ENCODE measurements at regions not wholly inside any gene's neighbourhood (a gene's known extent, or its start where the extent isn't known, plus 50 kb on each side); places are given as distances from the start of the nearest gene placed in this dataset.
A peak's percentile ranks its signal among the peaks of the same experiment; 100 is the strongest.

DNA sequence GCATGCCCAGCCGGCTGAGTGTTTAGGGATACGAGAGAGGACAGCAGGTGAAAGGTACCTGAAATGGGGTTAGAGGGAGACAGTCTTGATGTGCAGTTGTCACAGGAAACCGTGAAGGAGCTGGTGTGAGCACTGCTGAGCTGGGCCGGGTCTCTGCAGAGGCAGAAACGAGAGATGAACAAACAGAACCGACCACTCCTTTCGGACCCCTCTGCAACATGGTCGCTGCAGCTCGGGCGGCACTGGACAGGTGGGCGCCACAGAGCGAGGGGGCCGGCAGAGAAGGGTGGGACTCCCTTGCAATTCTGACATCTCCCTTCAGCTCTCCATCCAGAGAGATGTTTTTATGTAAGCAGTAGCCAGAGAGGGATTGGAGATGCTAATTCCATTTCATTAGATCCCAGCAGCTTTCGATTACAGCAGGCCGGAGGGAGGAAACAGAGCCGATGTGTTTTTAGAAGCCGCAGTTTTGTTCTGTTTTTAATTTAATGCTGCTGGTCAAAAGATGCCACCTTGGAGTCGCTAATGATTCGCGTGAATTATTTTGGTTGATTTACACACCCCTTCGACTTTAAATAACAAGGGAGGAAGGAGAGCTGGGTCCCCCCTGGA is 86.3 kb upstream of the RPL38 start:
- Histone ChIP-seq H3K14ac (ENCODE audit: insufficient read length) (no peak overlapping the region), H3K56ac (replicated peaks; ENCODE audit: insufficient read length, low read depth, low read length) (no peak overlapping the region), H3K23ac (ENCODE audit: insufficient read length) (no peak overlapping the region), H2BK120ac (replicated peaks; ENCODE audit: low read depth, low read length) (no peak overlapping the region), H4K5ac (ENCODE audit: insufficient read length, low read depth, low read length) (no peak overlapping the region), H4K91ac (replicated peaks; ENCODE audit: insufficient read length, low read length) (no peak overlapping the region), H3K79me1 (ENCODE audit: low read depth, low read length) (no peaks in the 10 kb centered on the region), H2BK20ac (ENCODE audit: low read length) (0 out of 2 replicates have a peak overlapping the region, but pooled peaks have one; percentile 48), H3K27me3 (replicated peaks in 1 of 4; ENCODE audit: control insufficient read depth in 3 of 4, extremely low read depth in 1 of 4, insufficient read depth in 3 of 4, low read length in 3 of 4) (no peaks in the 10 kb centered on the region; a peak in 1 of 7 replicates), H3K4me1 (replicated peaks in 1 of 4; ENCODE audit: control insufficient read depth in 3 of 4, insufficient read depth in 4 of 4, low read length in 3 of 4) (peaks cover 17 to 36% (median 29%) of the 10 kb centered on the region in 4 experiments), H3K36me3 (ENCODE audit: control insufficient read depth in 2 of 4, insufficient read depth in 4 of 4, low read length in 3 of 4) (no peaks in the 10 kb centered on the region), H3K18ac (ENCODE audit: extremely low read depth, low read length) (no peak overlapping the region; the same call in 1 of the 2 replicates), H2BK12ac (ENCODE audit: low read depth, low read length) (peak overlapping the region; percentile 81; the same call in 1 of the 2 replicates), H2AK5ac (ENCODE audit: low read depth, low read length) (no peak overlapping the region), H2BK5ac (ENCODE audit: low read depth, low read length) (no peak overlapping the region), H4K20me1 (replicated peaks in 1 of 2; ENCODE audit: control insufficient read depth in 1 of 2, insufficient read depth in 2 of 2, low read length in 2 of 2) (no peaks in the 10 kb centered on the region), H3K9ac (replicated peaks in 1 of 4; ENCODE audit: extremely low read depth in 1 of 4, low read depth in 3 of 4, low read length in 3 of 4) (no peak overlapping the region), H3K27ac (ENCODE audit: low read depth, low read length) (no peak overlapping the region), H3K9me3 (ENCODE audit: insufficient read depth in 2 of 2, low read depth in 1 of 2, low read length in 1 of 2) (no peaks in the 10 kb centered on the region; a peak in 1 of 4 replicates), H3K79me2 (ENCODE audit: control insufficient read depth in 1 of 2, insufficient read depth in 2 of 2, low read length in 2 of 2) (no peaks in the 10 kb centered on the region), H3K4me3 (ENCODE audit: extremely low read depth in 1 of 4, insufficient read depth in 2 of 4, low read depth in 3 of 4, low read length in 4 of 4) (peak overlapping the region in 2 of 4 experiments; percentile 0 to 24; a peak in 1 of 8 replicates), H3K4ac (replicated peaks; ENCODE audit: insufficient read length, low read depth, low read length) (no peak overlapping the region), H4K8ac (ENCODE audit: extremely low read depth, insufficient read depth, low read length) (no peak overlapping the region), H2BK15ac (ENCODE audit: low read length) (peak overlapping the region; percentile 92; the same call in 1 of the 2 replicates), H2AFZ (ENCODE audit: low read length) (0 out of 2 replicates have a peak overlapping the region, but pooled peaks have one; percentile 28), H3K4me2 (ENCODE audit: insufficient read depth in 1 of 2, low read depth in 2 of 2, low read length in 2 of 2) (peak overlapping the region; percentile 0 to 13; a peak in 3 of 4 replicates), H3K23me2 (ENCODE audit: low read depth, low read length) (no peaks in the 10 kb centered on the region)
- CTCF ChIA-PET (ENCODE audit: partially characterized antibody), result interaction anchor here (0.6 to 7.7 kb wide), 26 partner anchors 10 to 472 kb away, joined by 3 to 58 read pairs (median 7); no protein-coding TSS in a partner anchor
- POLR2A ChIA-PET (ENCODE audit: partially characterized antibody), result interaction anchor here (0.9 to 1.3 kb wide), 5 partner anchors 8 to 86 kb away, joined by 3 to 5 read pairs (median 3); partner anchors contain the start of gene RPL38
- 65% methylated on average over 19 of the region's 21 CpGs; no CpG with 5 or more reads in 1 of the 2 experiments for WGBS, 2 experiments (ENCODE audit: extremely low coverage in 1 of 2, insufficient coverage in 1 of 2, insufficient read length in 1 of 2, insufficient replicate concordance in 2 of 2, low coverage in 1 of 2, low lambda C conversion rate in 2 of 2, missing lambda C conversion rate in 1 of 2)
- DNase-seq (ENCODE audit: low read depth in 1 of 2, low spot score in 2 of 2) (no peak), FAIRE-seq (no peak)
- TF ChIP-seq GABPA (IDR thresholded peaks at IDR 0.05; ENCODE audit: borderline replicate concordance, insufficient read depth, low read length), result no peak
- TF ChIP-seq BACH1 (IDR thresholded peaks at IDR 0.05; ENCODE audit: low read length), result no peak
- TF ChIP-seq SUZ12 (IDR thresholded peaks at IDR 0.05; ENCODE audit: low read length), result no peak
- TF ChIP-seq RNF2 (IDR thresholded peaks at IDR 0.05; ENCODE audit: borderline replicate concordance, low read depth, low read length, missing control alignments, poor library complexity, severe bottlenecking), result no peak
- TF ChIP-seq POLR2AphosphoS5 (IDR thresholded peaks at IDR 0.05; ENCODE audit: low read depth, low read length), result no peak
- TF ChIP-seq TAF7 (optimal IDR thresholded peaks at IDR 0.05; ENCODE audit: borderline replicate concordance, low read depth, low read length), result no peak
- no peak for TF ChIP-seq HDAC2 (IDR thresholded peaks at IDR 0.05; ENCODE audit: borderline replicate concordance in 1 of 2, low read depth in 2 of 2, low read length in 2 of 2)
- TF ChIP-seq, protein P1, sequence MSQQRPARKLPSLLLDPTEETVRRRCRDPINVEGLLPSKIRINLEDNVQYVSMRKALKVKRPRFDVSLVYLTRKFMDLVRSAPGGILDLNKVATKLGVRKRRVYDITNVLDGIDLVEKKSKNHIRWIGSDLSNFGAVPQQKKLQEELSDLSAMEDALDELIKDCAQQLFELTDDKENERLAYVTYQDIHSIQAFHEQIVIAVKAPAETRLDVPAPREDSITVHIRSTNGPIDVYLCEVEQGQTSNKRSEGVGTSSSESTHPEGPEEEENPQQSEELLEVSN (IDR thresholded peaks at IDR 0.05), result no peak
- no peak for TF ChIP-seq EGR1 (IDR thresholded peaks at IDR 0.05; ENCODE audit: borderline replicate concordance, low read depth, low read length)
- TF ChIP-seq RFX5 (IDR thresholded peaks at IDR 0.05; ENCODE audit: borderline replicate concordance, low read depth, low read length), result no peak
